ENCODE measurements at regions not wholly inside any gene's neighbourhood (a gene's known extent, or its start where the extent isn't known, plus 50 kb on each side); places are given as distances from the start of the nearest gene placed in this dataset.

GRCh38 chr5:5046680-5047502, 93.2 kb upstream of the ADAMTS16 start:
- DNase-seq (ENCODE audit: low read depth) = no peak

- DNase-seq (ENCODE audit: low read depth) = no peak
These were observed 89.3 kb upstream of the ADAMTS16 start for GRCh38 chr5:5050801-5051200.

GRCh38 chr5:5055712-5056111, 84.4 kb upstream of the ADAMTS16 start:
- no peak for DNase-seq (ENCODE audit: low read depth)

GRCh38 chr5:5061836-5062235, 78.3 kb upstream of the ADAMTS16 start:
- peak; percentile 20 for DNase-seq (ENCODE audit: low read depth)

GRCh38 chr5:5062525-5063302, 77.4 kb upstream of the ADAMTS16 start:
- DNase-seq (ENCODE audit: low read depth) = no peak

- DNase-seq (ENCODE audit: low read depth) = no peak
These were observed 76.6 kb upstream of the ADAMTS16 start for GRCh38 chr5:5063533-5063953.

- DNase-seq (ENCODE audit: low read depth) = no peak
These were observed 74.7 kb upstream of the ADAMTS16 start for GRCh38 chr5:5065472-5065871.

GRCh38 chr5:5066276-5067186, 73.6 kb upstream of the ADAMTS16 start:
- peak; percentile 67 for DNase-seq (ENCODE audit: low read depth)

GRCh38 chr5:5069851-5070250, 70.3 kb upstream of the ADAMTS16 start:
- DNase-seq (ENCODE audit: low read depth) = no peak

- no peak for DNase-seq (ENCODE audit: low read depth)
These were observed 68.6 kb upstream of the ADAMTS16 start for GRCh38 chr5:5071554-5071953.

- no peak for DNase-seq (ENCODE audit: low read depth)
These were observed 62.9 kb upstream of the ADAMTS16 start for GRCh38 chr5:5077236-5077635.

- DNase-seq (ENCODE audit: low read depth) = peak; percentile 34
These were observed 61.9 kb upstream of the ADAMTS16 start for GRCh38 chr5:5078009-5078897.

- no peak for DNase-seq (ENCODE audit: low read depth)
These were observed 60.3 kb upstream of the ADAMTS16 start for GRCh38 chr5:5079876-5080275.

GRCh38 chr5:5080790-5081189, 59.3 kb upstream of the ADAMTS16 start:
- no peak for DNase-seq (ENCODE audit: low read depth)

- no peak for DNase-seq (ENCODE audit: low read depth)
These were observed 54.7 kb upstream of the ADAMTS16 start for GRCh38 chr5:5085381-5085780.

- DNase-seq (ENCODE audit: low read depth) = no peak
These were observed 50.1 kb upstream of the ADAMTS16 start for GRCh38 chr5:5089895-5090649.
